Activated CD8-positive, alpha-beta T cell treated with anti-CD3 and anti-CD28 coated beads, Interleukin-2, amount 10 ng/mL, durations not matched to agents 7 days and 5 days (primary cell): ENCODE measurements at regions not wholly inside any gene's neighbourhood (a gene's known extent, or its start where the extent isn't known, plus 50 kb on each side); places are given as distances from the start of the nearest gene placed in this dataset.

ENCODE experiments used
- ATAC-seq: fragments of 150-1000 bp; cut with Tn5 transposase; one replicate; pipeline ENCODE4 v1.10.0; 2021; ENCODE audit warnings: moderate library complexity
- CTCF ChIA-PET: fragments of 350-600 bp; sonication (Branson Sonifier 250); formaldehyde crosslinking; loops from one replicate; lab custom pipeline; 2021; ENCODE audit warnings: antibody characterized with exemption; lab: Charles Lee
- POLR2A ChIA-PET: fragments of 350-600 bp; sonication (Branson Sonifier 250); formaldehyde crosslinking; loops from one replicate; lab custom pipeline; 2021; ENCODE audit warnings: antibody characterized with exemption; lab: Charles Lee
- DNase-seq: peaks from one replicate; pipeline ENCODE4 v3.0.0-alpha.2; 2020
- H3K27ac Mint-ChIP-seq: one replicate; pipeline ENCODE4 v1.8.0; 2021; ENCODE audit warnings: mild to moderate bottlenecking, mixed read lengths
- H3K27me3 Mint-ChIP-seq: one replicate; pipeline ENCODE4 v1.8.0; 2021; ENCODE audit warnings: low read depth, mixed read lengths
- H3K36me3 Mint-ChIP-seq: one replicate; pipeline ENCODE4 v1.8.0; 2021; ENCODE audit warnings: low read depth, mixed read lengths
- H3K4me1 Mint-ChIP-seq: one replicate; pipeline ENCODE4 v1.8.0; 2021; ENCODE audit warnings: low read depth, mixed read lengths
- H3K4me3 Mint-ChIP-seq: one replicate; pipeline ENCODE4 v1.8.0; 2021; ENCODE audit warnings: mild to moderate bottlenecking, mixed read lengths
- H3K9me3 Mint-ChIP-seq: one replicate; pipeline ENCODE4 v1.8.0; 2022; ENCODE audit warnings: mixed read lengths; ENCODE audit not compliant: insufficient read depth

DNA sequence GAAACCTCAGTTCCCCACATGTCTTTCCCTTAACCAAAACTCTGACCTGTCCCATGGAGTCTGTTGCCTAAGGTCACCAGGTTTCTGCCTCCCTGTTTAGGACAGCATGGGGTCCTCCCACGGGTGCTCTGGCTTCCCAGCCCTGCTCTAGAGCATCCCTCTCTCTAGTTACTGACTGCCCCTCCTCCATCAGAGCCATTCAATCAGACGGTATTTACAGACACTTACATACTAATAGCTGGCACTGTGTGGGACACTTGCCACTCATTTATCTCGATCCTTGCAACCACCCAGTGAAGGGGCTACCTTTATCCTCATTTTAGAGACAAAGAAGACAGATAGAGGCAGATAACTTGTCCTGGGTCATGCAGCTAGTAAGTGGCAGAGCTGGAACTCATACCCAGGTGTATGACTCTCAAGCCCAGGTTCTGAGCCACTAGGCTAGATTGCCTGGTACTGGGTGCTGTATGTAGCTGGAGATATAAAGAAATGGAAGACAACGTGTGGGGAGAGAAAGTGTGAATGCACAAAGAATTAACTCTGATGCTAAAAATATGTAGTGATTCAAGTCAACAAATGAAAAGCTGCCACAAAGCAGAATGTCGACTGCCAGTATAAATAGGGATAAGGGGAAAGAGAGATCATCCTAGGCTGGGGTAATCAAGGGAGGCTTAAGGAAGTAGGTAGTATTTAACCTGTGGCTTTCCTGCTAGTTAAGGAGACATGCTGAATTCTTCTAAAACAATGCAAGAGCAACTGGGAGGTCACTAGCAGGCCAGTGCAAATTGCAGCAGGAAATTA, 52.5 kb upstream of the PDE8B start:
- ATAC-seq (no peak), DNase-seq (no peak)
- Mint-ChIP-seq H3K4me3 (no peak overlapping the region), H3K4me1 (peaks cover 20% of the 10 kb centered on the region), H3K36me3 (no peaks in the 10 kb centered on the region), H3K9me3 (no peaks in the 10 kb centered on the region), H3K27ac (no peak overlapping the region), H3K27me3 (peaks cover 7% of the 10 kb centered on the region)
- ChIA-PET CTCF (interaction anchor here (1.5 to 2.9 kb wide), 3 partner anchors 10 to 334 kb away, joined by 3 to 11 read pairs (median 6); partner anchors contain the start of gene WDR41), POLR2A (interaction anchor here (0.5 kb wide), 1 partner anchor 14 kb away, joined by 3 read pairs; no protein-coding TSS in a partner anchor)

- peaks cover 20% of the 10 kb centered on the region for H3K4me1 Mint-ChIP-seq
- no peaks in the 10 kb centered on the region for H3K36me3 Mint-ChIP-seq
Observed at GRCh38 chr5:77156379-77156778, 54.1 kb upstream of the PDE8B start.

GRCh38 chr5:77155179-77155785, 55.2 kb upstream of the PDE8B start:
- Mint-ChIP-seq H3K9me3 (no peaks in the 10 kb centered on the region), H3K36me3 (no peaks in the 10 kb centered on the region), H3K27me3 (peaks cover 10% of the 10 kb centered on the region), H3K4me3 (no peak overlapping the region), H3K27ac (peak overlapping the region; percentile 0), H3K4me1 (peaks cover 20% of the 10 kb centered on the region)
- ChIA-PET CTCF (interaction anchor here (1.5 to 2.9 kb wide), 2 partner anchors 10 to 337 kb away, joined by 10 to 11 read pairs; partner anchors contain the start of gene WDR41), POLR2A (interaction anchor here (0.5 to 1.5 kb wide), 3 partner anchors 9 to 337 kb away, joined by 3 to 5 read pairs (median 5); partner anchors contain the start of gene WDR41)
- ATAC-seq (peak; percentile 83), DNase-seq (peak; percentile 51)

More at GRCh38 chr5:77156379-77156778, 54.1 kb upstream of the PDE8B start:
- H3K27me3 Mint-ChIP-seq, result peaks cover 7% of the 10 kb centered on the region
- H3K4me3 Mint-ChIP-seq, result no peak overlapping the region
- no peak overlapping the region for H3K27ac Mint-ChIP-seq
- ATAC-seq (no peak), DNase-seq (no peak)
- POLR2A ChIA-PET, result interaction anchor here (1.0 to 1.5 kb wide), 2 partner anchors 10 to 335 kb away, joined by 5 read pairs; partner anchors contain the start of gene WDR41
- CTCF ChIA-PET, result interaction anchor here (1.2 to 2.9 kb wide), 4 partner anchors 11 to 335 kb away, joined by 4 to 11 read pairs (median 8); partner anchors contain the start of gene WDR41
- no peaks in the 10 kb centered on the region for H3K9me3 Mint-ChIP-seq

- CTCF ChIA-PET, result no interaction called here
- Mint-ChIP-seq H3K27me3 (peaks cover 11% of the 10 kb centered on the region), H3K36me3 (no peaks in the 10 kb centered on the region), H3K4me3 (no peak overlapping the region), H3K4me1 (peaks cover 20% of the 10 kb centered on the region), H3K27ac (no peak overlapping the region), H3K9me3 (no peaks in the 10 kb centered on the region)
- POLR2A ChIA-PET, result no interaction called here
- DNase-seq (no peak), ATAC-seq (no peak)
Observed at GRCh38 chr5:77152441-77152840, 58.0 kb upstream of the PDE8B start.

DNA sequence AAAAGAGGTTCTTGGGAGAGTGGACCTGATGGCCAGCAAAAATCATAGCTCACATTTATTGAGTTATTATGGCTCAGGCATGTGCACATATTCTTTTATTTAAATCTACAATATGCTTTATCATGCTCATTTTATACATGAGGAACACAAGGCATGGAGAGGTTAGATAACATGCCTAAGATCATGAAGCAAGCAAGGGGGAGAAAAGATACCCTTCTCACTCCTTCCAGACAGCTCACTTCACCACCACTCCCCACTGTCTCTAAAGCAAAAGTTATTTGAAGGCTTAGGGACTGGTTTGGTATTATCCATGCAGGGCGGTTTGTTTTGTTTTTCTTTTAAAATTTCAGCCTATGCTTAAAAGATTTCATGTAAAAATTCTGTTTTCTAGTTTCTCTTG, 59.0 kb upstream of the PDE8B start:
- Mint-ChIP-seq H3K27me3 (peaks cover 6% of the 10 kb centered on the region), H3K36me3 (no peaks in the 10 kb centered on the region), H3K9me3 (no peaks in the 10 kb centered on the region), H3K27ac (no peak overlapping the region), H3K4me3 (no peak overlapping the region), H3K4me1 (peaks cover 18% of the 10 kb centered on the region)
- ChIA-PET CTCF (no interaction called here), POLR2A (no interaction called here)
- ATAC-seq (no peak), DNase-seq (no peak)

DNA sequence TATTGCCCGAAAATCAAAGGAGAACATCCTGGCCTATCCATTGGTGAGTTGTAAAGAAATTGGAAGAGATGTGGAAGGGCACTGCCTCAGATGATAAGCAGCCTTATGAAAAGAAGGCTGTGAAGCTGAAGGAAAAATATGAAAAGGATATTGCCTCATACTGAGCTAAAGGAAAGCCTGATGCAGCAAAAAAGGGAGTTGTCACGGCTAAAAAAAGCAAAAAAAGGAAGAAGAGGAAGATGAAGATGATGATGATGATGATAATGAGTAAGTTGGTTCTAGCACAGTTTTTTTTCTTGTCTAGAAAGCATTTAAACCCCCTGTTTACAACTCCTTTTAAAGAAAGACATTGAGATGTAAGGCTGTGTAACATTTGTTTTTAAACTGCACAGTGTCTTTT, 59.8 kb upstream of the ZBED3 start:
- H3K4me1 Mint-ChIP-seq, result peaks cover 5% of the 10 kb centered on the region
- no peak overlapping the region for H3K4me3 Mint-ChIP-seq
- ChIA-PET POLR2A (interaction anchor here (1.7 kb wide), 1 partner anchor 9 kb away, joined by 5 read pairs; no protein-coding TSS in a partner anchor), CTCF (interaction anchor here (1.5 to 3.4 kb wide), 3 partner anchors 13 to 346 kb away, joined by 3 to 38 read pairs (median 8); partner anchors contain the start of gene WDR41)
- no peaks in the 10 kb centered on the region for H3K9me3 Mint-ChIP-seq
- H3K27ac Mint-ChIP-seq, result no peak overlapping the region
- no peak for DNase-seq
- peaks cover 7% of the 10 kb centered on the region for H3K27me3 Mint-ChIP-seq
- H3K36me3 Mint-ChIP-seq, result no peaks in the 10 kb centered on the region
- no peak for ATAC-seq

GRCh38 chr5:77145666-77146065, 58.6 kb upstream of the ZBED3 start:
- Mint-ChIP-seq H3K4me3 (no peak overlapping the region), H3K27ac (no peak overlapping the region), H3K36me3 (no peaks in the 10 kb centered on the region), H3K27me3 (peaks cover 7% of the 10 kb centered on the region), H3K9me3 (no peaks in the 10 kb centered on the region), H3K4me1 (peaks cover 5% of the 10 kb centered on the region)
- ATAC-seq (no peak), DNase-seq (no peak)
- CTCF ChIA-PET, result interaction anchor here (0.6 to 3.4 kb wide), 19 partner anchors 8 to 383 kb away, joined by 3 to 38 read pairs (median 4); partner anchors contain the start of genes WDR41 and ZBED3
- POLR2A ChIA-PET, result interaction anchor here (1.7 kb wide), 1 partner anchor 10 kb away, joined by 5 read pairs; no protein-coding TSS in a partner anchor

- ChIA-PET POLR2A (no interaction called here), CTCF (interaction anchor here (0.6 to 3.4 kb wide), 15 partner anchors 9 to 383 kb away, joined by 3 to 38 read pairs (median 4); partner anchors contain the start of genes WDR41 and ZBED3)
- Mint-ChIP-seq H3K4me3 (no peak overlapping the region), H3K36me3 (no peaks in the 10 kb centered on the region), H3K27ac (no peak overlapping the region), H3K4me1 (peaks cover 5% of the 10 kb centered on the region), H3K9me3 (no peaks in the 10 kb centered on the region), H3K27me3 (peaks cover 3% of the 10 kb centered on the region)
- no peak for DNase-seq
- ATAC-seq, result no peak
Observed at GRCh38 chr5:77144837-77145139, 57.7 kb upstream of the ZBED3 start.

DNA sequence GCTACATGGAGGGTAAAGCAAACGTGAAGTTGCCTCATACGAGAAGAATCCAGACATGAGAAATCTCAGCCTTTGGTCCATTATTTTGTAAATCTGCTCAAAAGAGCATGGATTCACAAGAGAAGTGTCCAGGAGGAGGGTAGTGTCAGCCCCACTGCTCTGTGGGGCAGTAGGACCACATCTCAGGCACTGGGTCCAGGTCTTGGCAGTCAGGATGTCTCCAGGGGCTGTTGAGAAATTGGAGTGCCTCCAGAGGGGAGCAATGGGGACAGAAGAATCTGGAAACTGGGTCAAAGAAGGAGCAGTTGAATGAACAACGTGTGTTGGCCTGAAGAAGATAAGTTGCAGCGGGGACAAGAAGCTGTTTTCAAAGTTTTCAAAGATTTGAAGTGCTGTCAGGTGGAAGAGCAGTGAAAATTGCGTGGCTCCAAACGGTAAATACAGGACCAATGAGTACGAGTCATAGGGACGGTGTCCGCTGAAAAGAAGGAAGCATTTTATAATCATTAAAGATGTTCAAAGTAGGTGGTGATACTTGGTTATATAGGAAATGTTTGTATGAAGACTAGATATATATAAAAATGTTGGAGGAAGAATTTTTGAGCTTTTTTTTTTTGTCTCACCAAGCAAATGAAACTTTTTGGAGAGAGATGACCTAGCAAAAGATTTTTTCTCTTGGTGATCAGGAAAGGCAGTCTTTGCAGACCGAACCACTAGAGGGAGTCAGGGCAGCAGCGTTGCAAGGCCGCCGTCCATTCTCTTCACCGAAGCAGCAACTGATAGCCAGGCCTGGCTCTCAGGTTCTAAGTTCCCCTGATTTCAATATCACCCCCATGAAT, 57.1 kb upstream of the ZBED3 start:
- POLR2A ChIA-PET, result interaction anchor here (0.6 kb wide), 1 partner anchor 14 kb away, joined by 3 read pairs; no protein-coding TSS in a partner anchor

GRCh38 chr5:77140350-77140749, 53.3 kb upstream of the ZBED3 start:
- DNase-seq, result no peak
- H3K36me3 Mint-ChIP-seq, result no peaks in the 10 kb centered on the region
- H3K4me1 Mint-ChIP-seq, result no peaks in the 10 kb centered on the region
- no peak overlapping the region for H3K27ac Mint-ChIP-seq
- H3K9me3 Mint-ChIP-seq, result no peaks in the 10 kb centered on the region
- ChIA-PET POLR2A (no interaction called here), CTCF (no interaction called here)
- ATAC-seq, result no peak
- H3K4me3 Mint-ChIP-seq, result no peak overlapping the region
- peaks cover 7% of the 10 kb centered on the region for H3K27me3 Mint-ChIP-seq

More for the DNA sequence above, 57.1 kb upstream of the ZBED3 start:
- H3K27me3 Mint-ChIP-seq, result peaks cover 3% of the 10 kb centered on the region
- DNase-seq (peak; percentile 74), ATAC-seq (peak; percentile 68)
- no peak overlapping the region for H3K27ac Mint-ChIP-seq
- CTCF ChIA-PET, result interaction anchor here (0.6 to 3.4 kb wide), 11 partner anchors 9 to 384 kb away, joined by 3 to 38 read pairs (median 4); partner anchors contain the start of gene WDR41
- peaks cover 5% of the 10 kb centered on the region for H3K4me1 Mint-ChIP-seq
- no peak overlapping the region for H3K4me3 Mint-ChIP-seq
- no peaks in the 10 kb centered on the region for H3K36me3 Mint-ChIP-seq
- no peaks in the 10 kb centered on the region for H3K9me3 Mint-ChIP-seq

GRCh38 chr5:77139001-77139400, 51.9 kb upstream of the ZBED3 start:
- ChIA-PET POLR2A (no interaction called here), CTCF (interaction anchor here (1.6 kb wide), 1 partner anchor 62 kb away, joined by 3 read pairs; no protein-coding TSS in a partner anchor)
- ATAC-seq, result no peak
- no peak for DNase-seq
- no peaks in the 10 kb centered on the region for H3K36me3 Mint-ChIP-seq
- H3K27me3 Mint-ChIP-seq, result peaks cover 7% of the 10 kb centered on the region
- H3K27ac Mint-ChIP-seq, result no peak overlapping the region
- H3K4me3 Mint-ChIP-seq, result no peak overlapping the region
- H3K9me3 Mint-ChIP-seq, result no peaks in the 10 kb centered on the region
- H3K4me1 Mint-ChIP-seq, result no peaks in the 10 kb centered on the region
